A549 (cell line): ENCODE measurements at regions not wholly inside any gene's neighbourhood (a gene's known extent, or its start where the extent isn't known, plus 50 kb on each side); places are given as distances from the start of the nearest gene placed in this dataset.

Experiments
- ATAC-seq, 2 experiments: fragments of 200-7000 bp in 1 of 2; fragments of >200 bp in 1 of 2; cut with Nextera tagmentation in 1 of 2; cut with Tn5 transposase in 1 of 2; 3 replicates each; pipeline versions ENCODE4 v1.8.0 to v1.9.1; 2018 to 2020; ENCODE audit warnings: mild to moderate bottlenecking in 1 of 2, moderate library complexity in 1 of 2
- CTCF ChIA-PET: fragments of 300-600 bp; sonication (Branson Sonifier 250); formaldehyde crosslinking; extraction: SDS; loops from one replicate; lab custom pipeline; 2021; ENCODE audit warnings: antibody characterized with exemption, inconsistent platforms; lab: Yijun Ruan, JAX
- POLR2A ChIA-PET: fragments of 350-600 bp; formaldehyde crosslinking; extraction: SDS; loops from one replicate; lab custom pipeline; 2021; ENCODE audit warnings: antibody characterized with exemption, inconsistent platforms; lab: Yijun Ruan, JAX
- DNase-seq, 2 experiments: peaks; one replicate each; pipeline versions ENCODE4 v3.0.0 to v3.0.0-alpha.2; 2011 to 2016; ENCODE audit warnings: low read depth in 1 of 2, low spot score in 1 of 2
- FAIRE-seq: peaks from 2 replicates; lab custom pipeline; 2011; peaks lifted over from hg19 to GRCh38; lab: Jason Lieb, UNC
- H3K27ac ChIP-seq, 2 experiments: fragments of >200 bp; sonication (Bioruptor Twin); formaldehyde crosslinking; 3 replicates each; pipeline ENCODE4 v1.5.1; 2016 to 2017
- H3K4me1 ChIP-seq: fragments of >200 bp; sonication (Bioruptor Twin); formaldehyde crosslinking; 3 replicates; pipeline ENCODE4 v1.6.1; 2016
- H3K4me2 ChIP-seq: fragments of >200 bp; sonication (Bioruptor Twin); formaldehyde crosslinking; 3 replicates; pipeline ENCODE4 v1.6.1; 2016
- H3K4me3 ChIP-seq: fragments of >200 bp; sonication (Bioruptor Twin); formaldehyde crosslinking; 3 replicates; pipeline ENCODE4 v1.5.1; 2016
- H3K9me3 ChIP-seq: fragments of >200 bp; sonication (Bioruptor Twin); formaldehyde crosslinking; 3 replicates; pipeline ENCODE4 v1.6.1; 2016
- BHLHE40 ChIP-seq: IDR thresholded peaks from 2 replicates; pipeline ENCODE4 v1.6.1; 2012; ENCODE audit warnings: low read depth, low read length, inconsistent platforms
- CHD4 ChIP-seq: fragments of 200-600 bp; sonication (generic); IDR thresholded peaks from 2 replicates; pipeline ENCODE4 v1.6.1; 2016; ENCODE audit warnings: antibody characterized with exemption, mild to moderate bottlenecking, borderline replicate concordance
- EHMT2 ChIP-seq: fragments of 200-600 bp; sonication (generic); IDR thresholded peaks from 2 replicates; pipeline ENCODE4 v1.6.1; 2016; ENCODE audit warnings: antibody characterized with exemption, low read depth, mild to moderate bottlenecking, moderate library complexity
- ESRRA ChIP-seq: fragments of 150-350 bp; IDR thresholded peaks from 2 replicates; pipeline ENCODE4 v1.6.1; 2014; ENCODE audit warnings: mild to moderate bottlenecking, low read length, borderline replicate concordance
- HOXB13 ChIP-seq: fragments of 250-450 bp; sonication (Bioruptor Pico); IDR thresholded peaks from 2 replicates; pipeline ENCODE4 v1.5.0; 2020; ENCODE audit warnings: low read depth, mild to moderate bottlenecking, moderate library complexity
- HOXB5 ChIP-seq: fragments of 250-450 bp; sonication (Bioruptor Pico); IDR thresholded peaks from 2 replicates; pipeline ENCODE4 v1.5.0; 2020; ENCODE audit warnings: mild to moderate bottlenecking, moderate library complexity
- MAZ ChIP-seq: fragments of 150-350 bp; IDR thresholded peaks from 2 replicates; pipeline ENCODE4 v1.6.1; 2014; ENCODE audit warnings: antibody characterized with exemption, low read depth, low read length, borderline replicate concordance
- NFE2L2 ChIP-seq: fragments of 150-350 bp; conservative IDR thresholded peaks from 2 replicates; pipeline ENCODE4 v1.6.1; 2014; ENCODE audit warnings: low read length
- NR3C1 ChIP-seq: fragments of >200 bp; sonication (Bioruptor Twin); formaldehyde crosslinking; IDR thresholded peaks from 3 replicates; pipeline ENCODE4 v1.6.1; 2017
- POLR2A ChIP-seq: IDR thresholded peaks from 2 replicates; pipeline ENCODE4 v1.6.1; 2012; ENCODE audit warnings: mild to moderate bottlenecking, low read length
- POLR2AphosphoS2 ChIP-seq: conservative IDR thresholded peaks from 2 replicates; pipeline ENCODE4 v1.6.1; 2012; ENCODE audit warnings: low read length, improper control_type of control experiment, inconsistent platforms
- RAD21 ChIP-seq, 2 experiments: fragments of >200 bp in 1 of 2; sonication (Bioruptor Twin) in 1 of 2; formaldehyde crosslinking in 1 of 2; IDR thresholded peaks in 1 of 2; conservative IDR thresholded peaks in 1 of 2; 2 replicates in 1 of 2; 3 replicates in 1 of 2; pipeline ENCODE4 v1.6.1; 2012 to 2018; ENCODE audit warnings: inconsistent platforms in 1 of 2
- RCOR1 ChIP-seq: fragments of 150-350 bp; IDR thresholded peaks from 2 replicates; pipeline ENCODE4 v1.6.1; 2014; ENCODE audit warnings: antibody characterized with exemption, low read length, low read depth
- SREBF2 ChIP-seq: fragments of 450-650 bp; IDR thresholded peaks from 2 replicates; pipeline ENCODE4 v1.6.1; 2014; ENCODE audit warnings: mild to moderate bottlenecking, moderate library complexity
- ZFP36 ChIP-seq: fragments of 450-650 bp; IDR thresholded peaks from 2 replicates; pipeline ENCODE4 v1.6.1; 2014; ENCODE audit warnings: borderline replicate concordance; ENCODE audit not compliant: partially characterized antibody
- WGBS: methylation state at CpG from one replicate; pipeline ENCODE4 v1.1.6; 2017; ENCODE audit errors: missing lambda C conversion rate; 5-methylcytosine and 5-hydroxymethylcytosine counted together
- TF ChIP-seq, protein P1 (sequence below): fragments of >200 bp; sonication (Bioruptor Twin); formaldehyde crosslinking; IDR thresholded peaks from 3 replicates; pipeline ENCODE4 v1.6.1; 2016
- TF ChIP-seq, protein P2 (sequence below): fragments of >200 bp; sonication (Bioruptor Twin); formaldehyde crosslinking; IDR thresholded peaks from 3 replicates; pipeline ENCODE4 v1.5.1; 2016
- TF ChIP-seq, protein P3 (sequence below): fragments of 450-650 bp; IDR thresholded peaks from 2 replicates; pipeline ENCODE4 v1.6.1; 2014; ENCODE audit warnings: antibody characterized with exemption
- TF ChIP-seq, protein P4 (sequence below): IDR thresholded peaks from 2 replicates; pipeline ENCODE4 v1.6.1; 2012
- TF ChIP-seq, protein P5 (sequence below): fragments of 200-600 bp; sonication (generic); IDR thresholded peaks from 2 replicates; pipeline ENCODE4 v1.6.1; 2016; ENCODE audit warnings: antibody characterized with exemption, mild to moderate bottlenecking, moderate library complexity

DNA sequence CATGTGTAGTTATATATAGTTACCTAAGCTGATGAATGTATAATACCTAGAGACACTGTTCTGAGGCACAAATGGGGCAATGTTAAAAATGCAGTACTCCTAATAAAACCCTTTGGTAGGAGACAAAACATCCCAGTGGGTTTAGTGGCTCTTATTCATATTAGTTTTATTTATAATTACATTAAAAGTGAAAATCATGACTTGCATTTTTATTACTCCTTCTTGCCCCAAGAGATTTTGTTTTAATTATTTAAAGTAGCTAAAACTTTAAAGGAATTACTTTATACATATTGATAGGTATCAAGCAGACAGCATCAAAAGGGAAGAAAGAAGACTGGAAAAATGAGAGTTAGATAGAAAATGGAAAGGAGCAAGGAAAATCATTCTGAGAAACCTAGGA lies 688.6 kb downstream of the GALC start:
- Histone ChIP-seq H3K4me1 (no peaks in the 10 kb centered on the region), H3K4me2 (no peak overlapping the region), H3K4me3 (no peak overlapping the region), H3K9me3 (no peaks in the 10 kb centered on the region), H3K27ac (no peak overlapping the region)
- CTCF ChIA-PET, result no interaction called here
- DNase-seq (no peak), FAIRE-seq (no peak), ATAC-seq (no peak)
- POLR2A ChIA-PET, result no interaction called here
- peak; percentile 73 for TF ChIP-seq NFE2L2
- TF ChIP-seq, protein P1, sequence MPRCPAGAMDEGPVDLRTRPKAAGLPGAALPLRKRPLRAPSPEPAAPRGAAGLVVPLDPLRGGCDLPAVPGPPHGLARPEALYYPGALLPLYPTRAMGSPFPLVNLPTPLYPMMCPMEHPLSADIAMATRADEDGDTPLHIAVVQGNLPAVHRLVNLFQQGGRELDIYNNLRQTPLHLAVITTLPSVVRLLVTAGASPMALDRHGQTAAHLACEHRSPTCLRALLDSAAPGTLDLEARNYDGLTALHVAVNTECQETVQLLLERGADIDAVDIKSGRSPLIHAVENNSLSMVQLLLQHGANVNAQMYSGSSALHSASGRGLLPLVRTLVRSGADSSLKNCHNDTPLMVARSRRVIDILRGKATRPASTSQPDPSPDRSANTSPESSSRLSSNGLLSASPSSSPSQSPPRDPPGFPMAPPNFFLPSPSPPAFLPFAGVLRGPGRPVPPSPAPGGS, result no peak

DNA sequence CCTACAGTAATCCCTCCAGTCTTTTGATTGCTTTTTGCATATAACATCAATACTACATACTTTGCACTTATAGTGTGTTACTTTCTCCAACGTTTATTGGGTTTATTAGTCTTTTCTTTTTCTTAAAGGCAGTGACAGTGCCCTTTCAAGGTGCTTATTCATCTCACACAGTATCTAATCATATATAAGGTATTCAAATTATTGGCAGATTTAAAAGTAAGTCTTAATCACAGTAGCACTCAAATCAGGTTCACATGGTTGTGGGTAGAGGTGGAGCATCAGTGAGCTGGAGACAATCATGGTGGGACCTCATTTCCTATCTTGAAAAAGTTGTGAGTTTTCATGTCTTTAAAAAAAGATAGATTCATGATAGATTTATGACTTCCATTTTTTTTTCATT lies 706.2 kb downstream of the GALC start:
- ChIA-PET CTCF (no interaction called here), POLR2A (no interaction called here)
- FAIRE-seq (no peak), ATAC-seq (no peak), DNase-seq (no peak)
- WGBS, result 6% methylated on average over 1 of the region's 1 CpG
- Histone ChIP-seq H3K9me3 (no peaks in the 10 kb centered on the region; the same call in 2 of the 3 replicates), H3K4me2 (no peak overlapping the region), H3K4me3 (no peak overlapping the region), H3K27ac (no peak overlapping the region), H3K4me1 (no peaks in the 10 kb centered on the region)
- TF ChIP-seq, protein P1, result no peak
- no peak for TF ChIP-seq NR3C1
- TF ChIP-seq POLR2AphosphoS2, result no peak
- TF ChIP-seq, protein P2, sequence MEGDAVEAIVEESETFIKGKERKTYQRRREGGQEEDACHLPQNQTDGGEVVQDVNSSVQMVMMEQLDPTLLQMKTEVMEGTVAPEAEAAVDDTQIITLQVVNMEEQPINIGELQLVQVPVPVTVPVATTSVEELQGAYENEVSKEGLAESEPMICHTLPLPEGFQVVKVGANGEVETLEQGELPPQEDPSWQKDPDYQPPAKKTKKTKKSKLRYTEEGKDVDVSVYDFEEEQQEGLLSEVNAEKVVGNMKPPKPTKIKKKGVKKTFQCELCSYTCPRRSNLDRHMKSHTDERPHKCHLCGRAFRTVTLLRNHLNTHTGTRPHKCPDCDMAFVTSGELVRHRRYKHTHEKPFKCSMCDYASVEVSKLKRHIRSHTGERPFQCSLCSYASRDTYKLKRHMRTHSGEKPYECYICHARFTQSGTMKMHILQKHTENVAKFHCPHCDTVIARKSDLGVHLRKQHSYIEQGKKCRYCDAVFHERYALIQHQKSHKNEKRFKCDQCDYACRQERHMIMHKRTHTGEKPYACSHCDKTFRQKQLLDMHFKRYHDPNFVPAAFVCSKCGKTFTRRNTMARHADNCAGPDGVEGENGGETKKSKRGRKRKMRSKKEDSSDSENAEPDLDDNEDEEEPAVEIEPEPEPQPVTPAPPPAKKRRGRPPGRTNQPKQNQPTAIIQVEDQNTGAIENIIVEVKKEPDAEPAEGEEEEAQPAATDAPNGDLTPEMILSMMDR, result no peak
- TF ChIP-seq, protein P3, sequence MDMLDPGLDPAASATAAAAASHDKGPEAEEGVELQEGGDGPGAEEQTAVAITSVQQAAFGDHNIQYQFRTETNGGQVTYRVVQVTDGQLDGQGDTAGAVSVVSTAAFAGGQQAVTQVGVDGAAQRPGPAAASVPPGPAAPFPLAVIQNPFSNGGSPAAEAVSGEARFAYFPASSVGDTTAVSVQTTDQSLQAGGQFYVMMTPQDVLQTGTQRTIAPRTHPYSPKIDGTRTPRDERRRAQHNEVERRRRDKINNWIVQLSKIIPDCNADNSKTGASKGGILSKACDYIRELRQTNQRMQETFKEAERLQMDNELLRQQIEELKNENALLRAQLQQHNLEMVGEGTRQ, result no peak
- TF ChIP-seq, protein P4, sequence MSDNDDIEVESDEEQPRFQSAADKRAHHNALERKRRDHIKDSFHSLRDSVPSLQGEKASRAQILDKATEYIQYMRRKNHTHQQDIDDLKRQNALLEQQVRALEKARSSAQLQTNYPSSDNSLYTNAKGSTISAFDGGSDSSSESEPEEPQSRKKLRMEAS, result no peak
- TF ChIP-seq ZFP36, result no peak
- no peak for TF ChIP-seq CHD4
- no peak for TF ChIP-seq EHMT2
- no peak for TF ChIP-seq POLR2A
- TF ChIP-seq RAD21 (conservative IDR thresholded peaks at IDR 0.05 in 1 of 2, IDR thresholded peaks at IDR 0.05 in 1 of 2), result no peak
- TF ChIP-seq RCOR1, result no peak
- TF ChIP-seq, protein P5, sequence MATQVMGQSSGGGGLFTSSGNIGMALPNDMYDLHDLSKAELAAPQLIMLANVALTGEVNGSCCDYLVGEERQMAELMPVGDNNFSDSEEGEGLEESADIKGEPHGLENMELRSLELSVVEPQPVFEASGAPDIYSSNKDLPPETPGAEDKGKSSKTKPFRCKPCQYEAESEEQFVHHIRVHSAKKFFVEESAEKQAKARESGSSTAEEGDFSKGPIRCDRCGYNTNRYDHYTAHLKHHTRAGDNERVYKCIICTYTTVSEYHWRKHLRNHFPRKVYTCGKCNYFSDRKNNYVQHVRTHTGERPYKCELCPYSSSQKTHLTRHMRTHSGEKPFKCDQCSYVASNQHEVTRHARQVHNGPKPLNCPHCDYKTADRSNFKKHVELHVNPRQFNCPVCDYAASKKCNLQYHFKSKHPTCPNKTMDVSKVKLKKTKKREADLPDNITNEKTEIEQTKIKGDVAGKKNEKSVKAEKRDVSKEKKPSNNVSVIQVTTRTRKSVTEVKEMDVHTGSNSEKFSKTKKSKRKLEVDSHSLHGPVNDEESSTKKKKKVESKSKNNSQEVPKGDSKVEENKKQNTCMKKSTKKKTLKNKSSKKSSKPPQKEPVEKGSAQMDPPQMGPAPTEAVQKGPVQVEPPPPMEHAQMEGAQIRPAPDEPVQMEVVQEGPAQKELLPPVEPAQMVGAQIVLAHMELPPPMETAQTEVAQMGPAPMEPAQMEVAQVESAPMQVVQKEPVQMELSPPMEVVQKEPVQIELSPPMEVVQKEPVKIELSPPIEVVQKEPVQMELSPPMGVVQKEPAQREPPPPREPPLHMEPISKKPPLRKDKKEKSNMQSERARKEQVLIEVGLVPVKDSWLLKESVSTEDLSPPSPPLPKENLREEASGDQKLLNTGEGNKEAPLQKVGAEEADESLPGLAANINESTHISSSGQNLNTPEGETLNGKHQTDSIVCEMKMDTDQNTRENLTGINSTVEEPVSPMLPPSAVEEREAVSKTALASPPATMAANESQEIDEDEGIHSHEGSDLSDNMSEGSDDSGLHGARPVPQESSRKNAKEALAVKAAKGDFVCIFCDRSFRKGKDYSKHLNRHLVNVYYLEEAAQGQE, result no peak
- no peak for TF ChIP-seq NFE2L2
- TF ChIP-seq BHLHE40, result no peak
- TF ChIP-seq SREBF2, result no peak
- TF ChIP-seq HOXB13 (CRISPR knock-in tag), result no peak
- TF ChIP-seq ESRRA, result no peak
- no peak for TF ChIP-seq HOXB5
- no peak for TF ChIP-seq MAZ
